ENCODE measurements at regions not wholly inside any gene's neighbourhood (a gene's known extent, or its start where the extent isn't known, plus 50 kb on each side); places are given as distances from the start of the nearest gene placed in this dataset.
"Not testable (repeated sequence)": the region's sequence is repeated elsewhere in the genome, so short reads cannot be mapped to it uniquely, and the experiment has no call there.

DNA sequence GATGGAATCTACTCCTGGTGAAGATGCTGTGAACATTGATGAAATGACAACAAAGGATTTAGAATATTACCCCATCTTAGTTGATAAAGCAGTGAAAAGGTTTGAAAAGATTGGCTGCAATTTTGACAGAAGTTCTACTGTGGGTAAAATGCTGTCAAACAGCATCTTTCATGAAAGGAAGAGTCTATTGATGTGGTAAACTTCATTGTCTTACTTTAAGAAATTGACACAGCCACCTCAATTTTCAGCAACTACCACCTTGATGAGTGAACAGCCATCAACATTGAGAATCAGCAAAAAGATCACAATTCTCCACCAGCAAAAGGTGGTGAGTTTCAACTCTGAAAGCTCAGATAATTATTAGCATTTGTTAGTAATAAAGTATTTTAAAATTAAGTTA lies 310.3 kb upstream of the RBMS1 start:
- DNase-seq (ENCODE audit: low spot score): no peak

DNA sequence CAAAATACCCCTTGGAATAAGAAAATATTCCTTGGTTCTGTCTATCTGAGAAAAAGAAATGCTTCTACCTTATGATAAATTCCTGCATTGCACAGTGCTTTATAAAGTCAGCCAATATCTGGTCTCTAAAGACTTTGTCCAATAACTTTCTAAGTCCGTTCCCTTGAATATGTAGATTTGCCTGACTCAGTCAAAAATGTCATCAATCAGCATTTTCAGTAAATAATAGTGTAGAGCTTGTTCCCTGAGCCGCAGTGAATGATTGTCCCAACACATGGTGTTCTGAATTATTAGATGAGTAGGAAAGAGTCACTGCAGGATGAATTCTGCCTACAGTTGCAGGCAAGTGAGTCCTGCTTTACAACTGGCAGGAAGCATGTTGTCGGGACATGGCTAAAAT lies 316.8 kb upstream of the RBMS1 start:
- DNase-seq (ENCODE audit: low spot score): no peak

DNA sequence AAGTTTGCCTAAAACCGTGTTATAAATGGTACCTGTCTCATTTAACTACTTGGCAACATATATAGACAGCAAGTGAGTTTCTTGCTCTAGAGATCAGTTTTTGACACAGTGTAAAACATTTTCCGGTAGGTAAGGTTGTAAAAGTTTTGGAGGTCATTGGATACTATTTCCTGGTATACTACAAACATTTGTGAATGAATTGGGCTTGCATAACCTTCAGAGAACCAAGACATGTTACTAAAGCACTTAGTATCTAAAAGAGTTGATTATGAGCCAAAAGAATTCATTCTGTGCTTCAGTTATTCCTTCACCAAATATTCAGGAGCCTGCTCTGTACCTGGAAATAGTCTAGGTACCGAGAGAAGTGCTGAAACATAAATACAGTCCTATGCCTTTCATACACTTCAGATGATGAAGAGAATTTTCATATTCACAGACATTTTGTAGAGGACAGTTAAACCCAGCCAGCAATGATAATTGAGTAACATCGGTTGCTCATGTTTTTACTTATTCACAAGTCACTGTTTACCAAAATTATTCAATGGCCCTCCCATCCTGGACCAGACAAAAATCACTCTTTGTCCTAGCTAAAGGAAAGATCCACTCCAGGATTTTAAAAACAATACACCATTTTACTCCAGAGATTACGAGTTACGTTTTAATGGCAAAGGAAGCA lies 319.4 kb upstream of the RBMS1 start:
- DNase-seq (ENCODE audit: low spot score): no peak

- DNase-seq (ENCODE audit: low spot score): no peak
Observed at GRCh38 chr2:160813506-160813858, 319.9 kb upstream of the RBMS1 start.

DNA sequence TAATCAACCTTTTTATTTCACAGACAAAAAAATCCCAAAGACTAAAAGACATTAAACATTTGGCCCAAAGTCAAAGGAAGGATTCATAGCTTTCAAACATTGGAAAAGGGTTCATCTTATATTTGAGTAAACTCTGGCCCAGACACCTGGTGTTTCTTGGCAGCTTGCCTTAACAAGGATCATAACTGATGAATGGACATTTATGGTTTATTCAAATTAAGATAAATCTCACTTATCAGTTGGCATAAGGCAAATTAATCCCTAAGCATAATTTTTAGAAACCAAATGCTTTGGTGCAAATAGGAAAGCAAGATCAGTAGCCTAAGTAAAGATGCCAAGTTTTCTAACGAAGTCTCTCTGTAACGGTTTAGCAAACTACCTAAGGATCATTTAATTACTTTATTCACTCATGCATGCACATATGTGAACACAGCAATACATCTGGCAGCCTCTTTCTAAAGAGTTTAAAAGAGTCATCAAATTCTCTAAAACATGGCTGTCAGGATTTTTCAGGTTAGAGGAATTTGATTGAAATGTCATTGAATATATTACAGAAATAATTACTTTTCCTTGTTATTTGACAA lies 323.4 kb upstream of the RBMS1 start:
- DNase-seq (ENCODE audit: low spot score): no peak

- DNase-seq (ENCODE audit: low spot score): no peak
Observed at GRCh38 chr2:160820691-160821090, 327.1 kb upstream of the RBMS1 start.

DNA sequence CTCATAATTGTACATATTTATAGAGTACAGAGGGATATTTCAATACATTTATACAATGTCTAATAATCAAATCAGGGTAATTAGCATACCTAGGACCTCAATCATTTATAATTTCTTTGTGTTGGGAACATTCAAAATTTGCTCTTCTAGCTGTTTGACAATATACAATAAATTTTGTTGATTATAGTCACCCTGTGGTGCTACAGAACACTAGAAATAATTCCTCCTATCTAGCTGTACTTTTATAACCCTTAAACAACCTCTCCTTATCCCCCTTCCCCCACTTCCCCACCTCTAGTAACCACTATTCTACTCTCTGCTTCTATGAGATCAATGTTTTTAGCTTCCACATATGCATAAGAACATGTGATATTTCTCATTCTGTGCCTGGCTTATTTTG lies 328.4 kb upstream of the RBMS1 start:
- no peak for DNase-seq (ENCODE audit: low spot score)

DNA sequence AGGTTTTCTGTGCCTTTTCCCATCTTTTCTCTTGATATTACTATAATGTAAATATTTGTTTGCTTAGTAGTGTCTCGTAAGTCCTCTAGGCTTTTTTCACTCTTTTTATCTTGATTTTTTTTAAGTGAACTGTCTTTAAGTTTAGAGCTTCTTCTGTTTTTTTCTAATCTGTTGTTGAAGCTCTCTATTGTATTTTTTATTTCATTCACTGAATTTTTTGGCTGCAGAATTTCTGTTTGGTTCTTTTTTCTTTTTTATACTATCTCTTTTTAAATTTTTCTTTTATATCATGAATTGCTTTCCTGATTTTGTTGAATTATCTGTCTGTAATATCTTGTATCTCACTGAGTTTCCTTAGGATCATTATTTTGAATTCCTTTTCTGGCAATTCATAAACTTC lies 331.8 kb upstream of the RBMS1 start:
- DNase-seq (ENCODE audit: low spot score): no peak

- DNase-seq (ENCODE audit: low spot score): no peak
Observed at GRCh38 chr2:160826496-160826895, 332.9 kb upstream of the RBMS1 start.

- DNase-seq (ENCODE audit: low spot score): no peak
Observed at GRCh38 chr2:160828076-160828475, 332.2 kb upstream of the TANK start.

DNA sequence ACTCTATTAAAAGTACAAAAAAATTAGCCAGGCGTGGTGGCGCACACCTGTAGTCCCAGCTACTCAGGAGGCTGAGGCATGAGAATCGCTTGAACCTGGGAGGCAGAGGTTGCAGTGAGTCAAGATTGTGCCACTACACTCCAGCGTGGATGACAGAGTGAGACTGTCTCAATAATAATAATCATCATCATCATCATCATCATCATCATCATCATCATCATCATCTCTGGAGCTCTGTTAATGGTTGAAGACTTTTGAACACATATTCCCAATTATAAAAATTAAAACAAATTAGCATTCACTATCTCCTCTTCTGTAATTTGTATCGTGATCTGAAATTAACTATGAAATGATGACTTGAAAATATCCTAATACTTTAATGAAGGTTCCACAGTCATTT lies 327.8 kb upstream of the TANK start:
- not testable (repeated sequence) for DNase-seq (ENCODE audit: low spot score)

DNA sequence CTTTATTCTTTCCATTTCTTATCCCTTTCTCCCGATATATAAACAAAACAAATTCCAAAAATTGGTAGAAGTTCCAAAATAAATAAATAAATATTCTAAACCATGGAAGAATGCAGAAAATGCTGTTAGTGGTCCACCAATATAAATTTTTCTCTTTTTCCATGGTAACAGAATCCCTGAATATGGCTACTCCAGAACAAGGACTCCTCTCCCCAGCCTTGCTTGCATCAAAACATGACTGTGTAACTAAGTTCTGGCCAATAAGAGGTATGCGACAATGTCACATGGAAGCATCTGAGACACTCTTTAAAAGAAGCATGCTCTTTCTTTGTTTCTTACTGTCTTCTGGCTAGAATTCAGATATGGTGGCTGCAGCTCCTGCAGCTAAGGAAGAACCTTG lies 325.1 kb upstream of the TANK start:
- no peak for DNase-seq (ENCODE audit: low spot score)

- DNase-seq (ENCODE audit: low spot score): no peak
Observed at GRCh38 chr2:160836755-160837154, 323.5 kb upstream of the TANK start.

GRCh38 chr2:160837416-160837815 lies 322.8 kb upstream of the TANK start:
- DNase-seq (ENCODE audit: low spot score): no peak

GRCh38 chr2:160838147-160838546 lies 322.1 kb upstream of the TANK start:
- no peak for DNase-seq (ENCODE audit: low spot score)

- DNase-seq (ENCODE audit: low spot score): no peak
Observed at GRCh38 chr2:160838691-160839090, 321.5 kb upstream of the TANK start.

- no peak for DNase-seq (ENCODE audit: low spot score)
Observed at GRCh38 chr2:160842286-160842685, 317.9 kb upstream of the TANK start.

DNA sequence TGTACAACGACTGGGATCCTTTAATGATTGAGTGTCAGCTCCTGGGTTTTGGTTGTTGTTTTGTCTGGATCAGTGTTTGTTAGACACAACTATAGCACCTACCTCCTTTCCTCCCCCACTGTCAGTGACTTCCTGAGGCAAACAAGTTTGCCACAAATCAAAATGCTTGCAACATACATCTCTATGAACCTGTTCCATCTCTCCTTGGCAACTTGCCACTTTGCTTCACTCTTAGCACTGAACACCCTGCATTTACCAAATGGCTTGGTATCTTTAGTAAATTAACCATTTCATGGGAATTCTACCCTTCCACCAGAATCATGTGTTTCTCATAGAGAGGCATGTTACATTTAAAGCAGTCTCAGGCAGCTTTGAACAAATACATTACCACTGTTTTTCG lies 301.1 kb upstream of the TANK start:
- no peak for DNase-seq (ENCODE audit: low spot score)

DNA sequence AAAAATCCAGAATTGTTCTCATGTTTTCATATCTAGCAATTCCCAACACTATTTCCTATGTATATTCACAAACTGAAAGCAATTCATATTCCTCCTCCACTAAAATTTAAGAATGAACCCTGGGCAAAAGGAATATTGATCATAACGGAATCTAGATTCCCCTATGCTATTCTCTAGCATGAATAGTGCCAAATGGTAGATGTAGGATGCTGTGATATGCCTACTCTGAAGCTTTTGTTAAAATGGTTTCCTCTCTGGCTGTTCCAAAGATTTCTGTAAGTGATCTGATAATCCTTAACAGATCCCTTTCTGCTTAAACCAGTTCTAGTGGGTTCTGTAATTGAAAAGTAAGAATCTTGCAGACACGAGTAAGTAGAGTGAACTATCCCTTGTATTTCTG lies 298.0 kb upstream of the TANK start:
- DNase-seq (ENCODE audit: low spot score): no peak

- DNase-seq (ENCODE audit: low spot score): no peak
Observed at GRCh38 chr2:160868891-160869290, 291.3 kb upstream of the TANK start.

DNA sequence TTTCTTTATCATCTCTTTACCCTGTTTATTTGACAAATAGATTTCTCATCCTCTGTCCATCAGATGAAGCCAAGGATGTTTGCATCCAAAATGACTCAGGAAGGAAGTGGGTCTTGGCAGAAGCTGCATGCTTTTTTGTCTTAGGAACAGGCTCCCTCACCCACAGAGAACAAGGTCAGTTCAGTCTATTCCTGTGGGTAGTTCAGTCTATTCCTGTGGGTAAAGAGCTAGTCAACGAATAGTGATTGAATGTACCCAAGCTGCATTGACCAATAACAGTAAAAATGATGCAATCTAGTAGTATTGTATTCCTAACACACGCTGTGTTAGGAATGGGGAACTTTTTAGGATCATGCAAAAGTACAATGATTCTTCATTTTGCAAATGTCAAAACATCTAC lies 290.8 kb upstream of the TANK start:
- DNase-seq (ENCODE audit: low spot score): no peak

GRCh38 chr2:160870729-160871465 lies 289.3 kb upstream of the TANK start:
- no peak for DNase-seq (ENCODE audit: low spot score)

DNA sequence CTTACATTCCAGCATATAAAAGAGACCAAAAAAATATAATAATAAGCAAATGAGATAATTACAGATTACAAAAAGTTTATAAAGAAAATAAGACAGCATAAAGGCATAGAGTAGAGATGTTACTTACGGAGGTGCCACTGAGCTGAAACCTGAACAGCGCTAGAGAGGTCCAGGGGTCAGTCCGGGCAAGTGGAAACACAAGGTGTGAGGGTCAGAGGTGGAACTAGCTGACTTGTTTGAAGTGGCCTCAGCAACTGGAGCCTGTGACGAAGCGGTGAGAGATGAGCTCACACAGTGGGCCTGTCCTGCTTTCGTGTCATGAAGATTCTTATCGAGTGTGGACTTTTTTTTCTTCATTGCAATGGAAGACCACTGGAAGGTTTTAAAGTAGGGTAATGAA lies 288.3 kb upstream of the TANK start:
- no peak for DNase-seq (ENCODE audit: low spot score)

DNA sequence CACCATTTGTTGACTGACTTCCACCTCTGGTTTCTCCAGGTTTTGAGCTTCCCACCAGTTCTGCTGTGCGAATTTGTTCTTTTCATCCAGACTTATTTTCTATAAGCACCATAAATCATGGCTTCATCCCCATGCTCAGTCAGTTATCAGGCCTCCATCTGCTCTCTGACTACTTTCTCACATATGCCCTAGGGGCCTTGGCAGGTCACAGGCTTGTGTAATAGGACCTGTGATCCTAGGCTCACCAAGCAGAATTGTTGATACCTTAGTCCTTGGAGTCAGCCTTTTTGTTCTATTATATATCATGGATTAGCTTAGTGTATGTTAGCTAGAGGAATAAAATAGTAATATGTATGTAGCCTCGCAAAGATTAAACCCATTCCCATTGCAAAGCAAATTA lies 284.2 kb upstream of the TANK start:
- no peak for DNase-seq (ENCODE audit: low spot score)
